CD14-positive monocyte (primary cell): ENCODE measurements at regions not wholly inside any gene's neighbourhood (a gene's known extent, or its start where the extent isn't known, plus 50 kb on each side); places are given as distances from the start of the nearest gene placed in this dataset.

Experiments
- DNase-seq, 3 donors: peaks; one replicate each; pipeline ENCODE4 v3.0.0-alpha.2; 2011 to 2022
- H2AFZ ChIP-seq: 2 replicates; pipeline ENCODE4 v1.6.0; 2012; ENCODE audit warnings: mild to moderate bottlenecking, low read depth, low read length, inconsistent platforms; ENCODE audit not compliant: insufficient read depth, poor library complexity, severe bottlenecking
- H3K27ac ChIP-seq, 2 donors: 1 replicate in 1 of 2; 2 replicates in 1 of 2; pipeline ENCODE4 v1.5.1; 2012 to 2013; ENCODE audit warnings: low read length in 2 of 2, control low read depth in 1 of 2, inconsistent platforms in 1 of 2, low read depth in 1 of 2, mild to moderate bottlenecking in 1 of 2
- H3K27me3 ChIP-seq, 2 donors: one replicate each; pipeline versions ENCODE4 v1.6.0 to v1.6.1; 2011 to 2013; ENCODE audit warnings: low read length in 2 of 2; ENCODE audit not compliant: control insufficient read depth in 2 of 2, insufficient read depth in 2 of 2
- H3K36me3 ChIP-seq, 2 donors: replicated peaks in 1 of 2; 1 replicate in 1 of 2; 2 replicates in 1 of 2; pipeline versions ENCODE4 v1.5.1 to v1.6.1; 2012 to 2013; ENCODE audit warnings: low read length in 2 of 2, control low read depth in 1 of 2, inconsistent platforms in 1 of 2, mild to moderate bottlenecking in 1 of 2; ENCODE audit not compliant: insufficient read depth in 2 of 2, control insufficient read depth in 1 of 2
- H3K4me1 ChIP-seq, 2 donors: 1 replicate in 1 of 2; 2 replicates in 1 of 2; pipeline versions ENCODE4 v1.5.1 to v1.6.1; 2012 to 2013; ENCODE audit warnings: low read length in 2 of 2, control low read depth in 1 of 2, inconsistent platforms in 1 of 2, mild to moderate bottlenecking in 1 of 2, moderate library complexity in 1 of 2; ENCODE audit not compliant: insufficient read depth in 2 of 2, control insufficient read depth in 1 of 2
- H3K4me2 ChIP-seq: replicated peaks from 2 replicates; pipeline ENCODE3; 2012; ENCODE audit warnings: low read length, moderate library complexity, mild to moderate bottlenecking; ENCODE audit not compliant: poor library complexity, severe bottlenecking; ENCODE audit errors: extremely low read depth
- H3K4me3 ChIP-seq, 3 experiments: fragments of 200-600 bp in 1 of 3; sonication (generic) in 1 of 3; replicated peaks in 1 of 3; 1 replicate in 2 of 3; 2 replicates in 1 of 3; pipeline ENCODE4 v1.5.1; 2011 to 2013; ENCODE audit warnings: low read length in 3 of 3, mild to moderate bottlenecking in 3 of 3, control low read depth in 2 of 3, low read depth in 2 of 3, inconsistent platforms in 1 of 3, moderate library complexity in 1 of 3
- H3K79me2 ChIP-seq: 2 replicates; pipeline ENCODE4 v1.6.0; 2012; ENCODE audit warnings: mild to moderate bottlenecking, control low read depth, inconsistent platforms, low read length, moderate library complexity; ENCODE audit not compliant: insufficient read depth
- H3K9ac ChIP-seq: 2 replicates; pipeline ENCODE4 v1.6.0; 2017; ENCODE audit warnings: low read length, mild to moderate bottlenecking; ENCODE audit not compliant: insufficient read depth, poor library complexity, severe bottlenecking
- H3K9me3 ChIP-seq, 2 donors: replicated peaks in 1 of 2; 1 replicate in 1 of 2; 2 replicates in 1 of 2; pipeline versions ENCODE4 v1.5.1 to v1.6.1; 2012 to 2013; ENCODE audit warnings: low read length in 2 of 2, control low read depth in 1 of 2; ENCODE audit not compliant: control insufficient read depth in 1 of 2, insufficient read depth in 1 of 2
- H4K20me1 ChIP-seq: 2 replicates; pipeline ENCODE4 v1.6.0; 2012; ENCODE audit warnings: mild to moderate bottlenecking, low read length, control low read depth, moderate library complexity; ENCODE audit not compliant: insufficient read depth
- H3K27ac Mint-ChIP-seq, 7 donors: one replicate each; pipeline ENCODE4 v1.8.0; 2020; ENCODE audit warnings: mild to moderate bottlenecking in 7 of 7, mixed read lengths in 7 of 7, moderate library complexity in 6 of 7, inconsistent platforms in 2 of 7
- H3K27me3 Mint-ChIP-seq, 3 donors: one replicate each; pipeline ENCODE4 v1.8.0; 2021 to 2022; ENCODE audit warnings: low read depth in 3 of 3, mild to moderate bottlenecking in 3 of 3, mixed read lengths in 3 of 3, moderate library complexity in 3 of 3, inconsistent platforms in 1 of 3
- H3K36me3 Mint-ChIP-seq, 2 donors: one replicate each; pipeline ENCODE4 v1.8.0; 2020; ENCODE audit warnings: mixed read lengths in 2 of 2, inconsistent platforms in 1 of 2, mild to moderate bottlenecking in 1 of 2
- H3K4me1 Mint-ChIP-seq: one replicate; pipeline ENCODE4 v1.8.0; 2020; ENCODE audit warnings: mild to moderate bottlenecking, mixed read lengths
- H3K4me3 Mint-ChIP-seq, 2 donors: one replicate each; pipeline ENCODE4 v1.8.0; 2020; ENCODE audit warnings: mild to moderate bottlenecking in 2 of 2, mixed read lengths in 2 of 2, moderate library complexity in 1 of 2
- H3K9me3 Mint-ChIP-seq, 7 donors: one replicate each; pipeline ENCODE4 v1.8.0; 2020 to 2022; ENCODE audit warnings: mixed read lengths in 7 of 7, mild to moderate bottlenecking in 6 of 7, moderate library complexity in 6 of 7, inconsistent platforms in 2 of 7
- CTCF ChIP-seq: fragments of 200-600 bp; IDR thresholded peaks from one replicate; pipeline ENCODE4 v1.8.0; 2022; ENCODE audit warnings: antibody characterized with exemption, mild to moderate bottlenecking
- WGBS: methylation state at CpG from one replicate; pipeline ENCODE4 v1.1.5; 2013; ENCODE audit warnings: missing lambda C conversion rate; ENCODE audit not compliant: insufficient coverage; 5-methylcytosine and 5-hydroxymethylcytosine counted together
- intact Hi-C, 2 donors: fragments of 100-400 bp; cut with micrococcal nuclease; formaldehyde crosslinking; loops; one replicate each; pipeline versions ENCODE4 v1.15.0 to v1.15.1; 2023

- no peak overlapping the region for H2AFZ ChIP-seq
- H3K9me3 ChIP-seq: peaks cover 31 to 34% of the 10 kb centered on the region in 2 donors
- H3K9ac ChIP-seq: no peak overlapping the region
- Mint-ChIP-seq H3K9me3 (peaks cover 22 to 36% (median 30%) of the 10 kb centered on the region in 7 donors), H3K4me3 (no peak overlapping the region), H3K27ac (peak overlapping the region in 1 of 7 donors; percentile 6), H3K4me1 (no peaks in the 10 kb centered on the region), H3K36me3 (no peaks in the 10 kb centered on the region), H3K27me3 (no peaks in the 10 kb centered on the region)
- no peak for DNase-seq
- H4K20me1 ChIP-seq: no peaks in the 10 kb centered on the region
- intact Hi-C loops: no loop called here
- no peak for TF ChIP-seq CTCF
- 98% methylated on average over 17 of the region's 19 CpGs for WGBS
- H3K27me3 ChIP-seq: no peaks in the 10 kb centered on the region
- H3K36me3 ChIP-seq: no peaks in the 10 kb centered on the region
- no peaks in the 10 kb centered on the region for H3K79me2 ChIP-seq
- H3K4me3 ChIP-seq: no peak overlapping the region
- no peaks in the 10 kb centered on the region for H3K4me1 ChIP-seq
- no peak overlapping the region for H3K27ac ChIP-seq
- no peak overlapping the region for H3K4me2 ChIP-seq
Observed at GRCh38 chr2:52570716-52571115, 1196.9 kb upstream of the CHAC2 start.

DNA sequence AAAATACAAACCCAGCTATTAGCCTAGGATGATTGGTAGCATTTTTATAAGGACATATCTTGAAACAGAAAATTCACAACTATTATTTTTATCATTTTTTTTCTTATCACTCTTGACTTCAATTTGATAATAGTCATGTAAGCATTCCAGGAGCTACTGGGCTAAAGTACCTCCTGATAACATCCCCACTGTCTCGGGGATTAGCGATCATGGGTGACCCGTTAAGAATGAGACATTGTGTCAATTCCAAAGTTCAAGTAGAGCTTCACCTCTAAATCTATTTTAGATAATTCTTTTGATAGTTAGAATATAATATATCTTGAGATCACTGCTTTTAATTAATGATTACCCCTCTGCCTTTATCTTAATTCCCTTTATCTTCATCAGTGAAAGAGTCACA lies 1204.5 kb upstream of the CHAC2 start:
- intact Hi-C loops: no loop called here
- Histone ChIP-seq H3K27ac (no peak overlapping the region), H3K4me1 (no peaks in the 10 kb centered on the region), H3K36me3 (no peaks in the 10 kb centered on the region), H3K4me3 (no peak overlapping the region), H4K20me1 (no peaks in the 10 kb centered on the region), H2AFZ (no peak overlapping the region), H3K79me2 (no peaks in the 10 kb centered on the region), H3K27me3 (no peaks in the 10 kb centered on the region), H3K4me2 (no peak overlapping the region), H3K9me3 (no peaks in the 10 kb centered on the region), H3K9ac (no peak overlapping the region)
- H3K4me1 Mint-ChIP-seq: no peaks in the 10 kb centered on the region
- H3K27ac Mint-ChIP-seq: no peak overlapping the region
- TF ChIP-seq CTCF: no peak
- H3K27me3 Mint-ChIP-seq: peaks cover 0 to 2% (median 0%) of the 10 kb centered on the region in 3 donors
- H3K4me3 Mint-ChIP-seq: no peak overlapping the region
- WGBS: no CpG with 5 or more reads among the region's 3 CpGs
- no peaks in the 10 kb centered on the region for H3K36me3 Mint-ChIP-seq
- H3K9me3 Mint-ChIP-seq: peaks cover 0 to 11% (median 2%) of the 10 kb centered on the region in 7 donors
- DNase-seq: no peak
